SK-N-SH (cell line): ENCODE measurements at regions not wholly inside any gene's neighbourhood (a gene's known extent, or its start where the extent isn't known, plus 50 kb on each side); places are given as distances from the start of the nearest gene placed in this dataset.

Experiments
- CTCF ChIA-PET: fragments of 300-600, 350-600 bp; formaldehyde crosslinking; extraction: SDS; loops from one replicate; lab custom pipeline; 2021; lab: Yijun Ruan, JAX
- POLR2A ChIA-PET: fragments of 350-600 bp; sonication (Branson Sonifier 250); formaldehyde crosslinking; extraction: SDS; loops from one replicate; lab custom pipeline; 2020; ENCODE audit warnings: antibody characterized with exemption, inconsistent platforms; lab: Yijun Ruan, JAX
- DNase-seq: peaks from one replicate; pipeline ENCODE4 v3.0.0; 2012
- H2AFZ ChIP-seq: fragments of 200-600 bp; sonication (generic); 2 replicates; pipeline ENCODE4 v1.8.1; 2016; ENCODE audit warnings: antibody characterized with exemption, mild to moderate bottlenecking, low read depth
- H3F3A ChIP-seq: fragments of 200-600 bp; sonication (generic); replicated peaks from 2 replicates; pipeline ENCODE3; 2016; ENCODE audit warnings: antibody characterized with exemption, mild to moderate bottlenecking; ENCODE audit not compliant: insufficient read depth
- H3K27ac ChIP-seq, 2 experiments: fragments of 200-500 bp in 1 of 2; fragments of 200-600 bp in 1 of 2; sonication (Bioruptor generic) in 1 of 2; sonication (generic), shearing (Covaris generic) in 1 of 2; 2 replicates each; pipeline versions ENCODE4 v1.5.1 to v1.6.1; 2014 to 2016; ENCODE audit warnings: low read depth in 2 of 2, inconsistent platforms in 1 of 2, low read length in 1 of 2, mild to moderate bottlenecking in 1 of 2, mixed read lengths in 1 of 2
- H3K27me3 ChIP-seq: fragments of 200-600 bp; sonication (generic), shearing (Covaris generic); 2 replicates; pipeline ENCODE4 v1.6.1; 2016; ENCODE audit warnings: mixed run types; ENCODE audit not compliant: insufficient read depth
- H3K36me3 ChIP-seq, 2 experiments: fragments of 200-500 bp in 1 of 2; fragments of 200-600 bp in 1 of 2; sonication (Bioruptor generic) in 1 of 2; sonication (generic) in 1 of 2; replicated peaks in 1 of 2; 2 replicates each; pipeline versions ENCODE3 to v1.5.1; 2014 to 2016; ENCODE audit warnings: low read length in 1 of 2, mild to moderate bottlenecking in 1 of 2; ENCODE audit not compliant: insufficient read depth in 2 of 2, control insufficient read depth in 1 of 2
- H3K4me1 ChIP-seq, 2 experiments: fragments of 200-500 bp in 1 of 2; fragments of 200-600 bp in 1 of 2; sonication (Bioruptor generic) in 1 of 2; sonication (generic), shearing (Covaris generic) in 1 of 2; 2 replicates each; pipeline versions ENCODE4 v1.5.1 to v1.6.1; 2014 to 2016; ENCODE audit warnings: low read depth in 1 of 2, low read length in 1 of 2, mixed run types in 1 of 2; ENCODE audit not compliant: insufficient read depth in 2 of 2, control insufficient read depth in 1 of 2
- H3K4me2 ChIP-seq: fragments of 200-600 bp; sonication (generic), shearing (Covaris generic); 2 replicates; pipeline ENCODE4 v1.6.1; 2017; ENCODE audit warnings: mixed run types
- H3K4me3 ChIP-seq, 2 experiments: fragments of 200-500 bp in 1 of 2; fragments of 200-600 bp in 1 of 2; sonication (Bioruptor generic) in 1 of 2; sonication (generic), shearing (Covaris generic) in 1 of 2; 2 replicates each; pipeline versions ENCODE4 v1.5.1 to v1.8.1; 2014 to 2016; ENCODE audit warnings: low read depth in 2 of 2, inconsistent platforms in 1 of 2, low read length in 1 of 2, mild to moderate bottlenecking in 1 of 2, mixed read lengths in 1 of 2, moderate library complexity in 1 of 2
- H3K79me2 ChIP-seq: fragments of 200-600 bp; sonication (generic); 2 replicates; pipeline ENCODE4 v1.8.1; 2017; ENCODE audit warnings: mild to moderate bottlenecking; ENCODE audit not compliant: insufficient read depth
- H3K9ac ChIP-seq: fragments of 200-600 bp; sonication (generic); 2 replicates; pipeline ENCODE4 v1.6.1; 2017; ENCODE audit warnings: mixed run types
- H3K9me2 ChIP-seq: fragments of 200-600 bp; sonication (generic); 2 replicates; pipeline ENCODE4 v1.6.1; 2017; ENCODE audit warnings: mixed run types
- H3K9me3 ChIP-seq: fragments of 200-600 bp; sonication (generic); 2 replicates; pipeline ENCODE4 v1.6.1; 2017; ENCODE audit warnings: mixed run types, mild to moderate bottlenecking, moderate library complexity
- H4K20me1 ChIP-seq: fragments of 200-600 bp; sonication (generic); 2 replicates; pipeline ENCODE4 v1.6.1; 2017; ENCODE audit warnings: mild to moderate bottlenecking, mixed run types; ENCODE audit not compliant: insufficient read depth
- CHD2 ChIP-seq: fragments of 150-350 bp; IDR thresholded peaks from 2 replicates; pipeline ENCODE4 v1.6.1; 2018; ENCODE audit warnings: low read length; ENCODE audit not compliant: partially characterized antibody
- CTCF ChIP-seq: fragments of 200-600 bp; sonication (generic); IDR thresholded peaks from 2 replicates; pipeline ENCODE4 v1.6.1; 2017; ENCODE audit warnings: antibody characterized with exemption, mild to moderate bottlenecking, moderate library complexity
- EZH2phosphoT487 ChIP-seq: fragments of 200-600 bp; sonication (generic); IDR thresholded peaks from 2 replicates; pipeline ENCODE4 v1.6.1; 2017; ENCODE audit warnings: low read depth, mixed run types, mild to moderate bottlenecking, antibody characterized with exemption, moderate library complexity, borderline replicate concordance
- FOXM1 ChIP-seq: IDR thresholded peaks from 2 replicates; pipeline ENCODE4 v1.4.0; 2012; ENCODE audit warnings: low read depth, mild to moderate bottlenecking
- MXI1 ChIP-seq: IDR thresholded peaks from 2 replicates; pipeline ENCODE4 v1.6.1; 2012; ENCODE audit warnings: mild to moderate bottlenecking, low read depth, low read length, improper control_type of control experiment
- NFIC ChIP-seq: IDR thresholded peaks from 2 replicates; pipeline ENCODE4 v1.4.0; 2012; ENCODE audit warnings: borderline replicate concordance
- NRF1 ChIP-seq: IDR thresholded peaks from 2 replicates; pipeline ENCODE4 v1.6.1; 2012; ENCODE audit warnings: low read depth, mild to moderate bottlenecking, low read length
- REST ChIP-seq: IDR thresholded peaks from 2 replicates; pipeline ENCODE4 v1.6.1; 2012; ENCODE audit warnings: mild to moderate bottlenecking, low read depth, low read length, moderate library complexity
- TEAD4 ChIP-seq: IDR thresholded peaks from 2 replicates; pipeline ENCODE4 v1.4.0; 2012; ENCODE audit warnings: mild to moderate bottlenecking, borderline replicate concordance; ENCODE audit not compliant: insufficient read depth
- WGBS: methylation state at CpG from one replicate; pipeline ENCODE4 v1.1.6; 2017; ENCODE audit warnings: low lambda C conversion rate; 5-methylcytosine and 5-hydroxymethylcytosine counted together

GRCh38 chr7:52289247-52289646 is 746.2 kb upstream of the POM121L12 start:
- no peak for TF ChIP-seq TEAD4
- TF ChIP-seq MXI1, result no peak
- TF ChIP-seq NRF1, result no peak
- TF ChIP-seq FOXM1, result no peak
- TF ChIP-seq NFIC, result no peak
- TF ChIP-seq, all 33 proteins: peak for 0
- no peaks in the 10 kb centered on the region for H4K20me1 ChIP-seq
- H3K9me2 ChIP-seq, result 0 out of 2 replicates have a peak, but pooled peaks cover 4% of the 10 kb centered on the region
- peaks cover 7% of the 10 kb centered on the region; the same call in 1 of the 2 replicates for H3K9me3 ChIP-seq
- H3K79me2 ChIP-seq, result no peaks in the 10 kb centered on the region
- ChIA-PET POLR2A (no interaction called here), CTCF (no interaction called here)
- H2AFZ ChIP-seq, result no peak overlapping the region
- no peaks in the 10 kb centered on the region for H3K4me1 ChIP-seq
- no peak overlapping the region for H3K4me3 ChIP-seq
- no peaks in the 10 kb centered on the region for H3F3A ChIP-seq
- H3K9ac ChIP-seq, result no peak overlapping the region
- no peak overlapping the region for H3K4me2 ChIP-seq
- H3K27me3 ChIP-seq, result no peaks in the 10 kb centered on the region
- no peak overlapping the region for H3K27ac ChIP-seq
- whole genome bisulfite sequencing, result 30% methylated on average over 2 of the region's 2 CpGs
- no peaks in the 10 kb centered on the region for H3K36me3 ChIP-seq
- no peak for DNase-seq

- Histone ChIP-seq H3K4me1 (no peaks in the 10 kb centered on the region), H3K27me3 (no peaks in the 10 kb centered on the region), H3K27ac (no peak overlapping the region), H3K9me3 (peaks cover 7% of the 10 kb centered on the region; the same call in 1 of the 2 replicates), H4K20me1 (no peaks in the 10 kb centered on the region), H3K36me3 (no peaks in the 10 kb centered on the region), H3K9me2 (0 out of 2 replicates have a peak, but pooled peaks cover 4% of the 10 kb centered on the region), H3K4me2 (no peak overlapping the region), H3K79me2 (no peaks in the 10 kb centered on the region), H2AFZ (no peak overlapping the region), H3K4me3 (no peak overlapping the region), H3K9ac (no peak overlapping the region), H3F3A (no peaks in the 10 kb centered on the region)
- ChIA-PET CTCF (no interaction called here), POLR2A (no interaction called here)
- DNase-seq, result no peak
- 15% methylated on average over 1 of the region's 1 CpG for whole genome bisulfite sequencing
- TF ChIP-seq REST (no peak), EZH2phosphoT487 (no peak), CHD2 (no peak), CTCF (no peak)
Observed at GRCh38 chr7:52287698-52288097, 747.7 kb upstream of the POM121L12 start.
